DOHH2 (cell line): ENCODE measurements at regions not wholly inside any gene's neighbourhood (a gene's known extent, or its start where the extent isn't known, plus 50 kb on each side); places are given as distances from the start of the nearest gene placed in this dataset.

Experiments
- H3F3A ChIP-seq: fragments of 200-600 bp; sonication (generic), shearing (Covaris generic); 2 replicates; pipeline ENCODE4 v1.6.0; 2016; ENCODE audit warnings: antibody characterized with exemption, mild to moderate bottlenecking; ENCODE audit not compliant: control insufficient read depth, insufficient read depth
- H3K27ac ChIP-seq: fragments of 200-600 bp; sonication (generic); 2 replicates; pipeline ENCODE4 v1.5.1; 2014; ENCODE audit warnings: low read depth, mild to moderate bottlenecking, low read length, moderate library complexity
- H3K27me3 ChIP-seq: fragments of 200-600 bp; sonication (generic); 2 replicates; pipeline ENCODE4 v1.6.1; 2014; ENCODE audit warnings: mild to moderate bottlenecking, low read length, mixed read lengths; ENCODE audit not compliant: control insufficient read depth
- H3K36me3 ChIP-seq: fragments of 200-600 bp; sonication (generic); 2 replicates; pipeline ENCODE4 v1.6.1; 2014; ENCODE audit warnings: mild to moderate bottlenecking, low read length, moderate library complexity, mixed read lengths; ENCODE audit not compliant: control insufficient read depth
- H3K4me1 ChIP-seq: fragments of 200-600 bp; sonication (generic); 2 replicates; pipeline ENCODE4 v1.6.1; 2014; ENCODE audit warnings: mild to moderate bottlenecking, low read length, mixed read lengths; ENCODE audit not compliant: control insufficient read depth
- H3K4me2 ChIP-seq: fragments of 200-600 bp; sonication (generic); 2 replicates; pipeline ENCODE4 v1.6.0; 2014; ENCODE audit warnings: mild to moderate bottlenecking, low read length, moderate library complexity
- H3K4me3 ChIP-seq: fragments of 200-600 bp; sonication (generic); 2 replicates; pipeline ENCODE4 v1.5.1; 2014; ENCODE audit warnings: mild to moderate bottlenecking, low read length, mixed read lengths
- H3K79me2 ChIP-seq: fragments of 200-600 bp; sonication (generic); 2 replicates; pipeline ENCODE4 v1.6.1; 2014; ENCODE audit warnings: mild to moderate bottlenecking, low read length, mixed read lengths; ENCODE audit not compliant: control insufficient read depth
- H3K9me2 ChIP-seq: fragments of 200-600 bp; sonication (generic); replicated peaks from 2 replicates; pipeline ENCODE4 v1.6.1; 2014; ENCODE audit warnings: mild to moderate bottlenecking, low read length, mixed read lengths; ENCODE audit not compliant: control insufficient read depth
- H3K9me3 ChIP-seq: fragments of 200-600 bp; sonication (generic); 2 replicates; pipeline ENCODE4 v1.6.1; 2014; ENCODE audit warnings: antibody characterized with exemption, low read length, mixed read lengths; ENCODE audit not compliant: control insufficient read depth, insufficient read depth
- H4K20me1 ChIP-seq: fragments of 200-600 bp; sonication (generic); 2 replicates; pipeline ENCODE4 v1.6.0; 2014; ENCODE audit warnings: low read depth, mild to moderate bottlenecking, antibody characterized with exemption, low read length, moderate library complexity; ENCODE audit not compliant: control insufficient read depth, insufficient read depth
- CTCF ChIP-seq: fragments of 200-600 bp; sonication (generic); IDR thresholded peaks from one replicate; pipeline ENCODE4 v1.5.1; 2014; ENCODE audit warnings: antibody characterized with exemption, mild to moderate bottlenecking, low read depth, low read length; ENCODE audit not compliant: poor library complexity, severe bottlenecking
- EZH2phosphoT487 ChIP-seq: fragments of 200-600 bp; sonication (generic); IDR thresholded peaks from 2 replicates; pipeline ENCODE4 v1.6.1; 2017; ENCODE audit warnings: borderline replicate concordance, mild to moderate bottlenecking, antibody characterized with exemption, low read length, moderate library complexity, mixed read lengths

DNA sequence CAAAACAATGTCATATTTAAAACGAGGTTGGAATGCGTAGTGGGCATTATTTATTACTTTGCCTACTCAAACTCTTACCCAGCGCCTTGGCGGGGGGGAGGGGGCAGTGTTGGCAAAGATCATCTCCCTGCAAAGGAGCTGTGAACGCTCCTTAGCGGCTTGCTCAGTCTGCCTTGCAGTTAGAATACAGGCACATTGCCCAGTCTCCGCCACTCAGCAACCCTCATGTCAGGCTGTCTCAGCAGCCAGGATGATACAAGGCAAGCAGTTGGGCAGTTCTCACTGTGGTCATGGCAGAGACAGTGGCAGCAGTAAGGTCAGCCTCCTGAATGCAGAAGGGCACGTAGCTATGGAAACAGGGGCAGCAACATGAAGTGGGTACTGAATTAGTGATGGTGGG, 170.4 kb upstream of the KCNK2 start:
- H3F3A ChIP-seq = no peaks in the 10 kb centered on the region
- H3K4me1 ChIP-seq = no peaks in the 10 kb centered on the region
- H3K27me3 ChIP-seq = no peaks in the 10 kb centered on the region
- H3K4me3 ChIP-seq = no peak overlapping the region
- no peaks in the 10 kb centered on the region for H3K36me3 ChIP-seq
- H3K27ac ChIP-seq = no peak overlapping the region
- no peaks in the 10 kb centered on the region for H3K9me3 ChIP-seq
- no peak overlapping the region for H3K4me2 ChIP-seq
- no peaks in the 10 kb centered on the region for H4K20me1 ChIP-seq
- H3K9me2 ChIP-seq = no peaks in the 10 kb centered on the region
- no peak for TF ChIP-seq EZH2phosphoT487
- TF ChIP-seq CTCF = no peak
- H3K79me2 ChIP-seq = no peaks in the 10 kb centered on the region

DNA sequence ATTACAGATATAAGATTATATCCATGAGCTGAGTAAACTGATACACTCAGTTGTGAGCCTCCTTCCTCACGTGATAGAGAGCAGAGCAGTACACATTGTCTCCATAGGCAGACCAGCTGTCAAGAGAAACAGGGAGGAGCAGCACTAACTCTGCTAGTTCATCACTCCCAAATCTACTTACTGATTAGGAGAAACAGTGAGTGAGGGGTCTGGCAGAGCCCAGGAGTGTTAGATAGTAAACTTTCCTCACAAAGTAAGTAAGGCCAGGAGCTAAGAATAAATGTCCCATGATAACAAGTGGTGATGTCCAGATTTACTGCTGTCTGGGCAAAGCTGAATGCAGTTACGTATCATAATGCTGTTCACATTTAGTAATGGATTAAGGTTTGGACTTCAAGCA, 168.6 kb upstream of the KCNK2 start:
- Histone ChIP-seq H3K27me3 (no peaks in the 10 kb centered on the region), H4K20me1 (no peaks in the 10 kb centered on the region), H3K79me2 (no peaks in the 10 kb centered on the region), H3K4me2 (no peak overlapping the region), H3K4me1 (no peaks in the 10 kb centered on the region), H3K27ac (no peak overlapping the region), H3K36me3 (no peaks in the 10 kb centered on the region), H3K9me2 (no peaks in the 10 kb centered on the region), H3K9me3 (no peaks in the 10 kb centered on the region), H3F3A (no peaks in the 10 kb centered on the region), H3K4me3 (no peak overlapping the region)
- TF ChIP-seq EZH2phosphoT487 (no peak), CTCF (no peak)

- no peaks in the 10 kb centered on the region for H3K9me3 ChIP-seq
- H3K79me2 ChIP-seq = no peaks in the 10 kb centered on the region
- TF ChIP-seq EZH2phosphoT487 = no peak
- TF ChIP-seq CTCF = no peak
- no peaks in the 10 kb centered on the region for H3K36me3 ChIP-seq
- no peaks in the 10 kb centered on the region for H3K4me1 ChIP-seq
- no peaks in the 10 kb centered on the region for H4K20me1 ChIP-seq
- no peak overlapping the region for H3K4me3 ChIP-seq
- no peaks in the 10 kb centered on the region for H3F3A ChIP-seq
- no peak overlapping the region for H3K4me2 ChIP-seq
- H3K9me2 ChIP-seq = no peaks in the 10 kb centered on the region
- no peaks in the 10 kb centered on the region for H3K27me3 ChIP-seq
- no peak overlapping the region for H3K27ac ChIP-seq
These were observed 165.4 kb upstream of the KCNK2 start for GRCh38 chr1:214917081-214917635.
